Sigmoid colon (tissue), 3 donors: ENCODE measurements at regions not wholly inside any gene's neighbourhood (a gene's known extent, or its start where the extent isn't known, plus 50 kb on each side); places are given as distances from the start of the nearest gene placed in this dataset.

ENCODE experiments used
- CTCF ChIP-seq, 4 experiments: fragments of 450-650 bp in 3 of 4; fragments of 200-600 bp in 1 of 4; IDR thresholded peaks; one replicate each; pipeline ENCODE4 v1.5.1; 2016 to 2019; ENCODE audit warnings: antibody characterized with exemption in 4 of 4, mild to moderate bottlenecking in 3 of 4, moderate library complexity in 2 of 4
- POLR2A ChIP-seq, 2 donors: fragments of 450-650 bp; IDR thresholded peaks; one replicate each; pipeline ENCODE4 v1.6.1; 2016; ENCODE audit warnings: antibody characterized with exemption in 2 of 2, mild to moderate bottlenecking in 2 of 2, moderate library complexity in 2 of 2

- TF ChIP-seq CTCF (IDR thresholded peaks at IDR 0.05) (no peak), POLR2A (IDR thresholded peaks at IDR 0.05) (no peak)
Observed at GRCh38 chr7:46630031-46630430, 709.0 kb upstream of the IGFBP3 start.
